Liver (tissue), 8 donors: ENCODE measurements at regions not wholly inside any gene's neighbourhood (a gene's known extent, or its start where the extent isn't known, plus 50 kb on each side); places are given as distances from the start of the nearest gene placed in this dataset.

Experiments
- DNase-seq: peaks from one replicate; pipeline ENCODE4 v3.0.0-alpha.2; 2017; ENCODE audit warnings: low spot score
- H3K27ac ChIP-seq, 2 donors: one replicate each; pipeline ENCODE4 v1.7.0; 2013; ENCODE audit warnings: inconsistent platforms in 2 of 2, low read length in 2 of 2, control low read depth in 1 of 2, low read depth in 1 of 2, mild to moderate bottlenecking in 1 of 2
- H3K27me3 ChIP-seq, 4 donors: one replicate each; pipeline versions ENCODE4 v1.6.1 to v1.7.0; 2013; ENCODE audit warnings: low read length in 3 of 4, inconsistent platforms in 1 of 4, mild to moderate bottlenecking in 1 of 4, moderate library complexity in 1 of 4; ENCODE audit not compliant: control insufficient read depth in 4 of 4, insufficient read depth in 4 of 4
- H3K36me3 ChIP-seq, 4 donors: one replicate each; pipeline versions ENCODE4 v1.6.1 to v1.7.0; 2013; ENCODE audit warnings: low read length in 3 of 4, mild to moderate bottlenecking in 3 of 4, low read depth in 1 of 4, moderate library complexity in 1 of 4; ENCODE audit not compliant: control insufficient read depth in 4 of 4, insufficient read depth in 3 of 4
- H3K4me1 ChIP-seq, 4 donors: one replicate each; pipeline versions ENCODE4 v1.6.1 to v1.7.0; 2013; ENCODE audit warnings: low read length in 3 of 4, mild to moderate bottlenecking in 3 of 4, moderate library complexity in 1 of 4; ENCODE audit not compliant: control insufficient read depth in 4 of 4, insufficient read depth in 4 of 4
- H3K4me3 ChIP-seq, 3 donors: one replicate each; pipeline versions ENCODE4 v1.6.1 to v1.7.0; 2013; ENCODE audit warnings: low read length in 3 of 3, control low read depth in 1 of 3, low read depth in 1 of 3, mild to moderate bottlenecking in 1 of 3
- H3K9ac ChIP-seq, 2 donors: one replicate each; pipeline ENCODE4 v1.7.0; 2013; ENCODE audit warnings: low read length in 2 of 2, mild to moderate bottlenecking in 2 of 2, moderate library complexity in 2 of 2, control low read depth in 1 of 2, low read depth in 1 of 2
- H3K9me3 ChIP-seq, 4 donors: one replicate each; pipeline versions ENCODE4 v1.6.1 to v1.7.0; 2013; ENCODE audit warnings: low read length in 3 of 4; ENCODE audit not compliant: control insufficient read depth in 4 of 4
- FOXA1 ChIP-seq: IDR thresholded peaks from 2 replicates; pipeline ENCODE4 v1.6.1; 2016; ENCODE audit warnings: antibody characterized with exemption
- FOXA2 ChIP-seq: IDR thresholded peaks from 2 replicates; pipeline ENCODE4 v1.6.1; 2016; ENCODE audit warnings: antibody characterized with exemption
- GABPA ChIP-seq, 2 donors: IDR thresholded peaks in 1 of 2; conservative IDR thresholded peaks in 1 of 2; 2 replicates each; pipeline ENCODE4 v1.6.1; 2016; ENCODE audit warnings: antibody characterized with exemption in 2 of 2, mild to moderate bottlenecking in 1 of 2, moderate library complexity in 1 of 2
- HNF4A ChIP-seq, 2 donors: conservative IDR thresholded peaks; 2 replicates each; pipeline ENCODE4 v1.6.1; 2016; ENCODE audit warnings: antibody characterized with exemption in 2 of 2, mild to moderate bottlenecking in 2 of 2
- HNF4G ChIP-seq: IDR thresholded peaks from 2 replicates; pipeline ENCODE4 v1.6.1; 2016; ENCODE audit warnings: antibody characterized with exemption
- NR2F2 ChIP-seq: IDR thresholded peaks from 2 replicates; pipeline ENCODE4 v1.6.1; 2016; ENCODE audit warnings: antibody characterized with exemption
- RAD21 ChIP-seq, 2 donors: IDR thresholded peaks; 2 replicates each; pipeline ENCODE4 v1.6.1; 2016; ENCODE audit warnings: antibody characterized with exemption in 2 of 2, mild to moderate bottlenecking in 2 of 2
- RXRA ChIP-seq, 2 donors: IDR thresholded peaks; 2 replicates each; pipeline ENCODE4 v1.6.1; 2017 to 2018; ENCODE audit warnings: antibody characterized with exemption in 2 of 2, mild to moderate bottlenecking in 1 of 2
- SP1 ChIP-seq: IDR thresholded peaks from 2 replicates; pipeline ENCODE4 v1.6.1; 2018; ENCODE audit warnings: antibody characterized with exemption, mild to moderate bottlenecking
- TAF1 ChIP-seq: conservative IDR thresholded peaks from 2 replicates; pipeline ENCODE4 v1.6.1; 2016; ENCODE audit warnings: antibody characterized with exemption, mild to moderate bottlenecking
- YY1 ChIP-seq: IDR thresholded peaks from 2 replicates; pipeline ENCODE4 v1.6.1; 2016; ENCODE audit warnings: antibody characterized with exemption, mild to moderate bottlenecking
- WGBS: extraction: QIAGEN DNeasy Blood & Tissue Kit; methylation state at CpG from one replicate; pipeline ENCODE4 v1.1.7; 2013; 5-methylcytosine and 5-hydroxymethylcytosine counted together
- TF ChIP-seq, protein P1 (sequence below): IDR thresholded peaks from 2 replicates; pipeline ENCODE4 v1.6.1; 2016; ENCODE audit warnings: antibody characterized with exemption, mild to moderate bottlenecking
- TF ChIP-seq, protein P2 (sequence below): fragments of 150-350 bp; IDR thresholded peaks from 2 replicates; pipeline ENCODE4 v1.5.1; 2017; ENCODE audit warnings: improper control_type of control experiment, low read depth, low read length; ENCODE audit not compliant: missing input control
- TF ChIP-seq, protein P3 (sequence below): IDR thresholded peaks from 2 replicates; pipeline ENCODE4 v1.6.1; 2016; ENCODE audit warnings: antibody characterized with exemption
- TF ChIP-seq, protein P4 (sequence below): IDR thresholded peaks from 2 replicates; pipeline ENCODE4 v1.6.1; 2016; ENCODE audit warnings: antibody characterized with exemption
- TF ChIP-seq, protein P5 (sequence below): IDR thresholded peaks from 2 replicates; pipeline ENCODE4 v1.6.1; 2016; ENCODE audit warnings: antibody characterized with exemption
- donor health status: healthy.
- donor health status: healthy.
- donor health status: healthy.
- donor health status: healthy.
- donor health status: healthy.

DNA sequence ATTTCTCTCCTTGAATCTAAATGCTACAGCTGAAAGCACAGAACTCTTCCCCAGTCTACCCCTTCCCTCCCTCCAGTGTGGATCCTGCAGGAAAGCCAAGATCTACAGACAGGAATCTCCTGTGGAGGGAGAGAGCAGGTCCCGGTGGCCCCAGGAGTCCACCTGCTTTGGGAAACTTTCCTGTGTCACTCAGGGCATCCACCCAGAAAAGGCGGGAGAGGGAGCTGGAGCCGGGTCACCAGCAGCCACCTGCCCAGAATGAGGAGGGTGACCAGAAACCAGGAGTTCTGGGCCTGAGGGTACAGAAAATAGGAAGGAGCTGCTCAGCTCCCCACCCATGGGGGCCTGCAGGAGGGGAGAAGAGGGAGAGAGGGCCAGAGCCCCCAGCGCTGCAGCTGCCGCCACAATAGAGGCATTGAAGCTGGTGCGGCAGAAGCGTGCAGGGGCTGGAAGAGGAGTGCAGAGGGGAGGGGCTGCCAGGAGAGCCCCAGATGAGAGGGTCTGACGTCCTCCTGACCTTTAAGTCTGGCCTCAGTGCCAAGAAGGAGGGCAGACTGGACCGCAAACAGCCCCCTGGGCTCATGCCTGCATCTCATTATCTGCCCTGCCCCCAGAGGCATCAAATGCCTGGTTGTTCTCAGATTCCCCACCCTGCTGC lies 56.3 kb upstream of the TMEM72 start:
- DNase-seq, result no peak
- H3K9me3 ChIP-seq, result no peaks in the 10 kb centered on the region
- WGBS, result 76% methylated on average over 9 of the region's 9 CpGs
- no peak overlapping the region for H3K4me3 ChIP-seq
- no peaks in the 10 kb centered on the region for H3K4me1 ChIP-seq
- TF ChIP-seq, protein P1, sequence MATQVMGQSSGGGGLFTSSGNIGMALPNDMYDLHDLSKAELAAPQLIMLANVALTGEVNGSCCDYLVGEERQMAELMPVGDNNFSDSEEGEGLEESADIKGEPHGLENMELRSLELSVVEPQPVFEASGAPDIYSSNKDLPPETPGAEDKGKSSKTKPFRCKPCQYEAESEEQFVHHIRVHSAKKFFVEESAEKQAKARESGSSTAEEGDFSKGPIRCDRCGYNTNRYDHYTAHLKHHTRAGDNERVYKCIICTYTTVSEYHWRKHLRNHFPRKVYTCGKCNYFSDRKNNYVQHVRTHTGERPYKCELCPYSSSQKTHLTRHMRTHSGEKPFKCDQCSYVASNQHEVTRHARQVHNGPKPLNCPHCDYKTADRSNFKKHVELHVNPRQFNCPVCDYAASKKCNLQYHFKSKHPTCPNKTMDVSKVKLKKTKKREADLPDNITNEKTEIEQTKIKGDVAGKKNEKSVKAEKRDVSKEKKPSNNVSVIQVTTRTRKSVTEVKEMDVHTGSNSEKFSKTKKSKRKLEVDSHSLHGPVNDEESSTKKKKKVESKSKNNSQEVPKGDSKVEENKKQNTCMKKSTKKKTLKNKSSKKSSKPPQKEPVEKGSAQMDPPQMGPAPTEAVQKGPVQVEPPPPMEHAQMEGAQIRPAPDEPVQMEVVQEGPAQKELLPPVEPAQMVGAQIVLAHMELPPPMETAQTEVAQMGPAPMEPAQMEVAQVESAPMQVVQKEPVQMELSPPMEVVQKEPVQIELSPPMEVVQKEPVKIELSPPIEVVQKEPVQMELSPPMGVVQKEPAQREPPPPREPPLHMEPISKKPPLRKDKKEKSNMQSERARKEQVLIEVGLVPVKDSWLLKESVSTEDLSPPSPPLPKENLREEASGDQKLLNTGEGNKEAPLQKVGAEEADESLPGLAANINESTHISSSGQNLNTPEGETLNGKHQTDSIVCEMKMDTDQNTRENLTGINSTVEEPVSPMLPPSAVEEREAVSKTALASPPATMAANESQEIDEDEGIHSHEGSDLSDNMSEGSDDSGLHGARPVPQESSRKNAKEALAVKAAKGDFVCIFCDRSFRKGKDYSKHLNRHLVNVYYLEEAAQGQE, result no peak
- TF ChIP-seq YY1 (no peak), HNF4A (conservative IDR thresholded peaks at IDR 0.05) (no peak), TAF1 (no peak), RXRA (IDR thresholded peaks at IDR 0.05) (no peak), RAD21 (IDR thresholded peaks at IDR 0.05) (no peak), FOXA2 (no peak), NR2F2 (no peak), FOXA1 (no peak)
- TF ChIP-seq, protein P2, sequence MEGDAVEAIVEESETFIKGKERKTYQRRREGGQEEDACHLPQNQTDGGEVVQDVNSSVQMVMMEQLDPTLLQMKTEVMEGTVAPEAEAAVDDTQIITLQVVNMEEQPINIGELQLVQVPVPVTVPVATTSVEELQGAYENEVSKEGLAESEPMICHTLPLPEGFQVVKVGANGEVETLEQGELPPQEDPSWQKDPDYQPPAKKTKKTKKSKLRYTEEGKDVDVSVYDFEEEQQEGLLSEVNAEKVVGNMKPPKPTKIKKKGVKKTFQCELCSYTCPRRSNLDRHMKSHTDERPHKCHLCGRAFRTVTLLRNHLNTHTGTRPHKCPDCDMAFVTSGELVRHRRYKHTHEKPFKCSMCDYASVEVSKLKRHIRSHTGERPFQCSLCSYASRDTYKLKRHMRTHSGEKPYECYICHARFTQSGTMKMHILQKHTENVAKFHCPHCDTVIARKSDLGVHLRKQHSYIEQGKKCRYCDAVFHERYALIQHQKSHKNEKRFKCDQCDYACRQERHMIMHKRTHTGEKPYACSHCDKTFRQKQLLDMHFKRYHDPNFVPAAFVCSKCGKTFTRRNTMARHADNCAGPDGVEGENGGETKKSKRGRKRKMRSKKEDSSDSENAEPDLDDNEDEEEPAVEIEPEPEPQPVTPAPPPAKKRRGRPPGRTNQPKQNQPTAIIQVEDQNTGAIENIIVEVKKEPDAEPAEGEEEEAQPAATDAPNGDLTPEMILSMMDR, result no peak
- TF ChIP-seq, protein P3, sequence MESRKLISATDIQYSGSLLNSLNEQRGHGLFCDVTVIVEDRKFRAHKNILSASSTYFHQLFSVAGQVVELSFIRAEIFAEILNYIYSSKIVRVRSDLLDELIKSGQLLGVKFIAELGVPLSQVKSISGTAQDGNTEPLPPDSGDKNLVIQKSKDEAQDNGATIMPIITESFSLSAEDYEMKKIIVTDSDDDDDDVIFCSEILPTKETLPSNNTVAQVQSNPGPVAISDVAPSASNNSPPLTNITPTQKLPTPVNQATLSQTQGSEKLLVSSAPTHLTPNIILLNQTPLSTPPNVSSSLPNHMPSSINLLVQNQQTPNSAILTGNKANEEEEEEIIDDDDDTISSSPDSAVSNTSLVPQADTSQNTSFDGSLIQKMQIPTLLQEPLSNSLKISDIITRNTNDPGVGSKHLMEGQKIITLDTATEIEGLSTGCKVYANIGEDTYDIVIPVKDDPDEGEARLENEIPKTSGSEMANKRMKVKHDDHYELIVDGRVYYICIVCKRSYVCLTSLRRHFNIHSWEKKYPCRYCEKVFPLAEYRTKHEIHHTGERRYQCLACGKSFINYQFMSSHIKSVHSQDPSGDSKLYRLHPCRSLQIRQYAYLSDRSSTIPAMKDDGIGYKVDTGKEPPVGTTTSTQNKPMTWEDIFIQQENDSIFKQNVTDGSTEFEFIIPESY, result no peak
- TF ChIP-seq, protein P4, sequence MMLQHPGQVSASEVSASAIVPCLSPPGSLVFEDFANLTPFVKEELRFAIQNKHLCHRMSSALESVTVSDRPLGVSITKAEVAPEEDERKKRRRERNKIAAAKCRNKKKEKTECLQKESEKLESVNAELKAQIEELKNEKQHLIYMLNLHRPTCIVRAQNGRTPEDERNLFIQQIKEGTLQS, result no peak
- no peak overlapping the region for H3K9ac ChIP-seq
- no peaks in the 10 kb centered on the region for H3K27me3 ChIP-seq
- H3K36me3 ChIP-seq, result no peaks in the 10 kb centered on the region
- no peak overlapping the region for H3K27ac ChIP-seq

DNA sequence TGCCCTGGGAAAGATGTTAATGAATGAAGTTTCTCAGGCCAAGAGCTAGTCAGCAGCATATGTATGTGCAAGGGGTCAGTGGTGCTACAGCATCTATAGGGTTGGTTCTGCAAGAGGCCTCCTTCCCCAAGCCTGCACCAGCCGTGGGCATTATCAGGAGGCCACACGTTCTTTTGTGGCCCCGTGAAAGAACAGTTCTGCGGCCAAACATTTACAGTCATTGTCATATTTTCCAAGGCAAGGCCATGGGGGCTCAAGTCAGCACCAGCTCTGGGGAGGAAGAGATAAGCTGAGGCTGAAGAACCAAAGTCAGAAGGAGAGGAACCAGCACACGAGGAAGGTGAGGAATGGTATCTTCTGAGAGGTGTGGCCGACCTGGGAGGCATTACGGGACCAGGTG lies 54.4 kb upstream of the TMEM72 start:
- Histone ChIP-seq H3K36me3 (no peaks in the 10 kb centered on the region), H3K27ac (no peak overlapping the region), H3K9me3 (no peaks in the 10 kb centered on the region), H3K9ac (no peak overlapping the region), H3K27me3 (no peaks in the 10 kb centered on the region), H3K4me3 (no peak overlapping the region), H3K4me1 (no peaks in the 10 kb centered on the region)
- 85% methylated on average over 7 of the region's 7 CpGs for WGBS
- TF ChIP-seq, protein P5, sequence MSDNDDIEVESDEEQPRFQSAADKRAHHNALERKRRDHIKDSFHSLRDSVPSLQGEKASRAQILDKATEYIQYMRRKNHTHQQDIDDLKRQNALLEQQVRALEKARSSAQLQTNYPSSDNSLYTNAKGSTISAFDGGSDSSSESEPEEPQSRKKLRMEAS, result no peak
- TF ChIP-seq HNF4G (no peak), SP1 (no peak), RAD21 (IDR thresholded peaks at IDR 0.05) (no peak), GABPA (IDR thresholded peaks at IDR 0.05 in 1 of 2, conservative IDR thresholded peaks at IDR 0.05 in 1 of 2) (no peak)
- no peak for DNase-seq
